Type B pancreatic cell (in vitro differentiated cells): ENCODE measurements at regions not wholly inside any gene's neighbourhood (a gene's known extent, or its start where the extent isn't known, plus 50 kb on each side); places are given as distances from the start of the nearest gene placed in this dataset.

ENCODE experiments used
- DNase-seq: peaks from one replicate; pipeline ENCODE4 v3.0.0; 2021; ENCODE audit warnings: mixed read lengths; ENCODE audit not compliant: unreplicated experiment; ENCODE audit errors: extremely low spot score
- H3K27ac Mint-ChIP-seq: 2 replicates; pipeline ENCODE4 v1.8.0; 2021; ENCODE audit warnings: mild to moderate bottlenecking, mixed read lengths
- H3K27me3 Mint-ChIP-seq: 2 replicates; pipeline ENCODE4 v1.8.0; 2021; ENCODE audit warnings: mixed read lengths
- H3K36me3 Mint-ChIP-seq: 2 replicates; pipeline ENCODE4 v1.8.0; 2021; ENCODE audit warnings: mixed read lengths
- H3K4me1 Mint-ChIP-seq: one replicate; pipeline ENCODE4 v1.8.0; 2021; ENCODE audit warnings: mixed read lengths; ENCODE audit not compliant: unreplicated experiment
- H3K4me3 Mint-ChIP-seq: 2 replicates; pipeline ENCODE4 v1.8.0; 2021; ENCODE audit warnings: mild to moderate bottlenecking, mixed read lengths
- H3K9me3 Mint-ChIP-seq: 2 replicates; pipeline ENCODE4 v1.8.0; 2021; ENCODE audit warnings: mixed read lengths
- TF ChIP-seq, protein P1 (sequence below): fragments of 200-600 bp; sonication (generic); conservative IDR thresholded peaks from 2 replicates; pipeline ENCODE4 v1.5.0; 2021; ENCODE audit warnings: antibody characterized with exemption, mild to moderate bottlenecking

DNA sequence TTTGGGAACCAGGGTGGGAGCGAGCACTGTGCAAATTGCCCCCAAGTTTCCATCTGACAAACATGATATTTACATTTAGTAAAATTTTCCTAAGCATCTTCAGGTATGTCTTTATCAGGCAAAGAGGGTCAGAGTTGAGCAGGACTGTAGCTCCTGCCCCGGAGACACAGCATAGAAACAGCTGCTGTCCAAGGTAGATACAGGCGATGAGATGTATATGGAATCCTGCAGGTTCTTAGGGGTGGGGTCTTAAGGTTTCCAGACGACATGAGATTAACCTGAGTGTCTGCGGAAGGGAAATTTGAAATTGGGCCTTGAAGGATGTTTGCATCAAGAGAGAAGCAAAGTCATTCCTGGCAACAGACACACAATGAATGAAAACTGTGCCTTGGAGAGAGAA is 998.8 kb downstream of the AACS start:
- Mint-ChIP-seq H3K27ac (no peak overlapping the region), H3K36me3 (no peaks in the 10 kb centered on the region), H3K4me3 (no peak overlapping the region), H3K4me1 (peaks cover 7% of the 10 kb centered on the region), H3K9me3 (peaks cover 7% of the 10 kb centered on the region), H3K27me3 (no peaks in the 10 kb centered on the region)
- DNase-seq = no peak
- TF ChIP-seq, protein P1, sequence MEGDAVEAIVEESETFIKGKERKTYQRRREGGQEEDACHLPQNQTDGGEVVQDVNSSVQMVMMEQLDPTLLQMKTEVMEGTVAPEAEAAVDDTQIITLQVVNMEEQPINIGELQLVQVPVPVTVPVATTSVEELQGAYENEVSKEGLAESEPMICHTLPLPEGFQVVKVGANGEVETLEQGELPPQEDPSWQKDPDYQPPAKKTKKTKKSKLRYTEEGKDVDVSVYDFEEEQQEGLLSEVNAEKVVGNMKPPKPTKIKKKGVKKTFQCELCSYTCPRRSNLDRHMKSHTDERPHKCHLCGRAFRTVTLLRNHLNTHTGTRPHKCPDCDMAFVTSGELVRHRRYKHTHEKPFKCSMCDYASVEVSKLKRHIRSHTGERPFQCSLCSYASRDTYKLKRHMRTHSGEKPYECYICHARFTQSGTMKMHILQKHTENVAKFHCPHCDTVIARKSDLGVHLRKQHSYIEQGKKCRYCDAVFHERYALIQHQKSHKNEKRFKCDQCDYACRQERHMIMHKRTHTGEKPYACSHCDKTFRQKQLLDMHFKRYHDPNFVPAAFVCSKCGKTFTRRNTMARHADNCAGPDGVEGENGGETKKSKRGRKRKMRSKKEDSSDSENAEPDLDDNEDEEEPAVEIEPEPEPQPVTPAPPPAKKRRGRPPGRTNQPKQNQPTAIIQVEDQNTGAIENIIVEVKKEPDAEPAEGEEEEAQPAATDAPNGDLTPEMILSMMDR = no peak

DNA sequence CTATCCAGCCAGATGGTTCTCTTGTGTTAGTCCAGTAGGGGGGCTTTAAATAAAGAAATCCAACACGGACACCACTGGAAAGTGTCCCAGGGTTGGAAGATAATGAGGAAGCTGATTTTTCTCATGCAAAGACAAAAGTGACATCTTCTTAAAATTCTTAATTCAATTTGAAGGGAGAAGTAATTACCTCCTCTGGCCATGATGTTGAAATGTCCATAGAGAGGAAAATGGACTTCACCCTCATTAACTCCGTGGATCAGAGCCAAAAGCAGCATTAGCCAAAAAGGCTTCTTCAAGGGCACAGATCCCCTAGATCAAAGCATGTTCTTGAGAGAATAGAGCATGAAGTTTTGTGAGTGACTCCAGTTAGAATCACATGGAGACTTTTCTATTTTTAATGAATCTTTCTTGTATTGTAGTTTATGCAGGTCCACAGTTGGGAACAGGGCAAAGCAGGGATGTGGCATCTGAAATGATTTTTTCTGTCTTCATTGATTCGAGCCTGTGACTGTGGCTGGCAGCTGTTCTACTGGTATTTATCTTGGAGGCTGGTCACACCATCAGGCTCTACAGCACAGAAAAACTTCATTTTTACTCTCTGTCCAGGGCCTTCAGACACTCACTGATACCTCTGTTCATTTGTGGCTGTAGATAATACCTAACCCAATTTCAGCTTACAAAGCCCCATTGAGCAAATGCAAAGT is 1002.5 kb downstream of the AACS start:
- TF ChIP-seq, protein P1 = no peak
- peaks cover 4% of the 10 kb centered on the region for H3K36me3 Mint-ChIP-seq
- H3K27me3 Mint-ChIP-seq = peaks cover 2% of the 10 kb centered on the region
- H3K9me3 Mint-ChIP-seq = peaks cover 18% of the 10 kb centered on the region
- no peak for DNase-seq
- no peak overlapping the region for H3K4me3 Mint-ChIP-seq
- no peaks in the 10 kb centered on the region for H3K4me1 Mint-ChIP-seq
- no peak overlapping the region for H3K27ac Mint-ChIP-seq

GRCh38 chr12:126069549-126070165 is 1004.4 kb downstream of the AACS start:
- H3K27me3 Mint-ChIP-seq = peaks cover 2% of the 10 kb centered on the region
- TF ChIP-seq, protein P1 = peak; percentile 82
- peaks cover 18% of the 10 kb centered on the region for H3K9me3 Mint-ChIP-seq
- H3K4me3 Mint-ChIP-seq = no peak overlapping the region
- H3K27ac Mint-ChIP-seq = no peak overlapping the region
- no peak for DNase-seq
- H3K4me1 Mint-ChIP-seq = no peaks in the 10 kb centered on the region
- H3K36me3 Mint-ChIP-seq = peaks cover 4% of the 10 kb centered on the region

GRCh38 chr12:126076515-126076914 is 1011.3 kb downstream of the AACS start:
- TF ChIP-seq, protein P1 = no peak
- Mint-ChIP-seq H3K27ac (no peak overlapping the region), H3K27me3 (no peaks in the 10 kb centered on the region), H3K9me3 (no peaks in the 10 kb centered on the region), H3K4me1 (no peaks in the 10 kb centered on the region), H3K4me3 (no peak overlapping the region), H3K36me3 (no peaks in the 10 kb centered on the region)
- no peak for DNase-seq

DNA sequence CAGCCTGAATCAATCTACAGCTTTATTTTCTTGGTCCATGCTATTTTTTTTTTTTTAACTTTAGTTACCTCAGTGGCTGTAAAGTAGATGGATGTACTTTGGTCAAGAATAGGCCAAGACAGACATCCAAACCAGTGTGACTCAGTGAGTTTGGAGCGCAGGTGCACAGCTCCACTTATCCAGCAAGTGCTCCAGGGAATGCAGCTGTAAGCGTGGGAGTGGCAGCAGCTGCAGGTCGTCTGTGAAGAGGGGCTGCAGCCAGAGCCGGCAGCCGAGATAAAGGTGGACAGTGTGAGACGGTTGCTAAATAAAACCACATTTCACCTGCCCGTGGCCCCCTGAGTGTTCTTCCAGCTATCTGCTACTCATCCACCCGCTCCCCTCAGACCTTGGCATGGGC is 1018.7 kb downstream of the AACS start:
- DNase-seq = no peak
- TF ChIP-seq, protein P1 = no peak
- H3K27me3 Mint-ChIP-seq = no peaks in the 10 kb centered on the region
- H3K27ac Mint-ChIP-seq = no peak overlapping the region
- no peak overlapping the region for H3K4me3 Mint-ChIP-seq
- H3K36me3 Mint-ChIP-seq = no peaks in the 10 kb centered on the region
- no peaks in the 10 kb centered on the region for H3K9me3 Mint-ChIP-seq
- no peaks in the 10 kb centered on the region for H3K4me1 Mint-ChIP-seq
